Liver (tissue), 7 donors: ENCODE measurements at regions not wholly inside any gene's neighbourhood (a gene's known extent, or its start where the extent isn't known, plus 50 kb on each side); places are given as distances from the start of the nearest gene placed in this dataset.

Experiments used
- DNase-seq: peaks from one replicate; pipeline ENCODE4 v3.0.0-alpha.2; 2017; ENCODE audit warnings: low spot score
- H3K27ac ChIP-seq, 2 donors: one replicate each; pipeline ENCODE4 v1.7.0; 2013; ENCODE audit warnings: inconsistent platforms in 2 of 2, low read length in 2 of 2, control low read depth in 1 of 2, low read depth in 1 of 2, mild to moderate bottlenecking in 1 of 2
- H3K27me3 ChIP-seq, 4 donors: one replicate each; pipeline versions ENCODE4 v1.6.1 to v1.7.0; 2013; ENCODE audit warnings: low read length in 3 of 4, inconsistent platforms in 1 of 4, mild to moderate bottlenecking in 1 of 4, moderate library complexity in 1 of 4; ENCODE audit not compliant: control insufficient read depth in 4 of 4, insufficient read depth in 4 of 4
- H3K36me3 ChIP-seq, 4 donors: one replicate each; pipeline versions ENCODE4 v1.6.1 to v1.7.0; 2013; ENCODE audit warnings: low read length in 3 of 4, mild to moderate bottlenecking in 3 of 4, low read depth in 1 of 4, moderate library complexity in 1 of 4; ENCODE audit not compliant: control insufficient read depth in 4 of 4, insufficient read depth in 3 of 4
- H3K4me1 ChIP-seq, 4 donors: one replicate each; pipeline versions ENCODE4 v1.6.1 to v1.7.0; 2013; ENCODE audit warnings: low read length in 3 of 4, mild to moderate bottlenecking in 3 of 4, moderate library complexity in 1 of 4; ENCODE audit not compliant: control insufficient read depth in 4 of 4, insufficient read depth in 4 of 4
- H3K4me3 ChIP-seq, 3 donors: one replicate each; pipeline versions ENCODE4 v1.6.1 to v1.7.0; 2013; ENCODE audit warnings: low read length in 3 of 3, control low read depth in 1 of 3, low read depth in 1 of 3, mild to moderate bottlenecking in 1 of 3
- H3K9ac ChIP-seq, 2 donors: one replicate each; pipeline ENCODE4 v1.7.0; 2013; ENCODE audit warnings: low read length in 2 of 2, mild to moderate bottlenecking in 2 of 2, moderate library complexity in 2 of 2, control low read depth in 1 of 2, low read depth in 1 of 2
- H3K9me3 ChIP-seq, 4 donors: one replicate each; pipeline versions ENCODE4 v1.6.1 to v1.7.0; 2013; ENCODE audit warnings: low read length in 3 of 4; ENCODE audit not compliant: control insufficient read depth in 4 of 4
- EGR1 ChIP-seq, 2 donors: IDR thresholded peaks; 2 replicates each; pipeline ENCODE4 v1.6.1; 2016 to 2018; ENCODE audit warnings: antibody characterized with exemption in 2 of 2, low read depth in 2 of 2
- FOXA1 ChIP-seq: IDR thresholded peaks from 2 replicates; pipeline ENCODE4 v1.6.1; 2016; ENCODE audit warnings: antibody characterized with exemption
- FOXA2 ChIP-seq: IDR thresholded peaks from 2 replicates; pipeline ENCODE4 v1.6.1; 2016; ENCODE audit warnings: antibody characterized with exemption
- HNF4A ChIP-seq, 2 donors: conservative IDR thresholded peaks; 2 replicates each; pipeline ENCODE4 v1.6.1; 2016; ENCODE audit warnings: antibody characterized with exemption in 2 of 2, mild to moderate bottlenecking in 2 of 2
- HNF4G ChIP-seq: IDR thresholded peaks from 2 replicates; pipeline ENCODE4 v1.6.1; 2016; ENCODE audit warnings: antibody characterized with exemption
- JUND ChIP-seq, 2 donors: IDR thresholded peaks; 2 replicates each; pipeline ENCODE4 v1.6.1; 2016; ENCODE audit warnings: antibody characterized with exemption in 2 of 2
- NR2F2 ChIP-seq: IDR thresholded peaks from 2 replicates; pipeline ENCODE4 v1.6.1; 2016; ENCODE audit warnings: antibody characterized with exemption
- RAD21 ChIP-seq, 2 donors: IDR thresholded peaks; 2 replicates each; pipeline ENCODE4 v1.6.1; 2016; ENCODE audit warnings: antibody characterized with exemption in 2 of 2, mild to moderate bottlenecking in 2 of 2
- RXRA ChIP-seq, 2 donors: IDR thresholded peaks; 2 replicates each; pipeline ENCODE4 v1.6.1; 2017 to 2018; ENCODE audit warnings: antibody characterized with exemption in 2 of 2, mild to moderate bottlenecking in 1 of 2
- TAF1 ChIP-seq: conservative IDR thresholded peaks from 2 replicates; pipeline ENCODE4 v1.6.1; 2016; ENCODE audit warnings: antibody characterized with exemption, mild to moderate bottlenecking
- YY1 ChIP-seq: IDR thresholded peaks from 2 replicates; pipeline ENCODE4 v1.6.1; 2016; ENCODE audit warnings: antibody characterized with exemption, mild to moderate bottlenecking
- WGBS: extraction: QIAGEN DNeasy Blood & Tissue Kit; methylation state at CpG from one replicate; pipeline ENCODE4 v1.1.7; 2013; 5-methylcytosine and 5-hydroxymethylcytosine counted together
- TF ChIP-seq, protein P1 (sequence below): IDR thresholded peaks from 2 replicates; pipeline ENCODE4 v1.6.1; 2016; ENCODE audit warnings: antibody characterized with exemption, mild to moderate bottlenecking
- TF ChIP-seq, protein P2 (sequence below): IDR thresholded peaks from 2 replicates; pipeline ENCODE4 v1.6.1; 2016; ENCODE audit warnings: antibody characterized with exemption
- TF ChIP-seq, protein P3 (sequence below): IDR thresholded peaks from 2 replicates; pipeline ENCODE4 v1.6.1; 2016; ENCODE audit warnings: antibody characterized with exemption
- TF ChIP-seq, protein P4 (sequence below): IDR thresholded peaks from 2 replicates; pipeline ENCODE4 v1.6.1; 2016; ENCODE audit warnings: antibody characterized with exemption
- donor health status: healthy.
- donor health status: healthy.
- donor health status: healthy.
- donor health status: healthy.

DNA sequence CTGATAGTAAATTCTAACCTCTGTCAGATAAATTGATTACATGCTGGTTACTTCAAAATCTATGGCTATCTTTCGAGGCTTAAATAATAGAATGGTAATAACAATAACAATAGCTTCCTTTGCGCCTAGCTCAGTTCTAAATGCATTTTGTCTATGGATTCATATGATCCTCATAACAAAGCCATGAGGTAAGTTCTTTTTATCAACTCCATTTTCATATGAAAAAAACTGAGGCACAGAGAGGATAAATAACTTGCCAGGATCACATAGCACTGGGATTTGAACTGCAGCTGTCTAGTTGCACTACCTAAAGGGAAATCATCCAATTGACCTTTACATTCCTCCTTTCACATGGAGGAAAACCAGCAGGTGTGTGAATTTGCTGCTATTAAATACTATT lies 108.6 kb upstream of the ARX start:
- TF ChIP-seq RXRA (IDR thresholded peaks at IDR 0.05): no peak
- TF ChIP-seq JUND (IDR thresholded peaks at IDR 0.05): no peak
- no peak for TF ChIP-seq FOXA1
- no peak for TF ChIP-seq EGR1 (IDR thresholded peaks at IDR 0.05; ENCODE audit: low read depth in 2 of 2)
- TF ChIP-seq FOXA2: no peak
- no peak for TF ChIP-seq RAD21 (IDR thresholded peaks at IDR 0.05)
- TF ChIP-seq, protein P1, sequence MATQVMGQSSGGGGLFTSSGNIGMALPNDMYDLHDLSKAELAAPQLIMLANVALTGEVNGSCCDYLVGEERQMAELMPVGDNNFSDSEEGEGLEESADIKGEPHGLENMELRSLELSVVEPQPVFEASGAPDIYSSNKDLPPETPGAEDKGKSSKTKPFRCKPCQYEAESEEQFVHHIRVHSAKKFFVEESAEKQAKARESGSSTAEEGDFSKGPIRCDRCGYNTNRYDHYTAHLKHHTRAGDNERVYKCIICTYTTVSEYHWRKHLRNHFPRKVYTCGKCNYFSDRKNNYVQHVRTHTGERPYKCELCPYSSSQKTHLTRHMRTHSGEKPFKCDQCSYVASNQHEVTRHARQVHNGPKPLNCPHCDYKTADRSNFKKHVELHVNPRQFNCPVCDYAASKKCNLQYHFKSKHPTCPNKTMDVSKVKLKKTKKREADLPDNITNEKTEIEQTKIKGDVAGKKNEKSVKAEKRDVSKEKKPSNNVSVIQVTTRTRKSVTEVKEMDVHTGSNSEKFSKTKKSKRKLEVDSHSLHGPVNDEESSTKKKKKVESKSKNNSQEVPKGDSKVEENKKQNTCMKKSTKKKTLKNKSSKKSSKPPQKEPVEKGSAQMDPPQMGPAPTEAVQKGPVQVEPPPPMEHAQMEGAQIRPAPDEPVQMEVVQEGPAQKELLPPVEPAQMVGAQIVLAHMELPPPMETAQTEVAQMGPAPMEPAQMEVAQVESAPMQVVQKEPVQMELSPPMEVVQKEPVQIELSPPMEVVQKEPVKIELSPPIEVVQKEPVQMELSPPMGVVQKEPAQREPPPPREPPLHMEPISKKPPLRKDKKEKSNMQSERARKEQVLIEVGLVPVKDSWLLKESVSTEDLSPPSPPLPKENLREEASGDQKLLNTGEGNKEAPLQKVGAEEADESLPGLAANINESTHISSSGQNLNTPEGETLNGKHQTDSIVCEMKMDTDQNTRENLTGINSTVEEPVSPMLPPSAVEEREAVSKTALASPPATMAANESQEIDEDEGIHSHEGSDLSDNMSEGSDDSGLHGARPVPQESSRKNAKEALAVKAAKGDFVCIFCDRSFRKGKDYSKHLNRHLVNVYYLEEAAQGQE: no peak
- no peak for TF ChIP-seq YY1
- TF ChIP-seq, protein P2, sequence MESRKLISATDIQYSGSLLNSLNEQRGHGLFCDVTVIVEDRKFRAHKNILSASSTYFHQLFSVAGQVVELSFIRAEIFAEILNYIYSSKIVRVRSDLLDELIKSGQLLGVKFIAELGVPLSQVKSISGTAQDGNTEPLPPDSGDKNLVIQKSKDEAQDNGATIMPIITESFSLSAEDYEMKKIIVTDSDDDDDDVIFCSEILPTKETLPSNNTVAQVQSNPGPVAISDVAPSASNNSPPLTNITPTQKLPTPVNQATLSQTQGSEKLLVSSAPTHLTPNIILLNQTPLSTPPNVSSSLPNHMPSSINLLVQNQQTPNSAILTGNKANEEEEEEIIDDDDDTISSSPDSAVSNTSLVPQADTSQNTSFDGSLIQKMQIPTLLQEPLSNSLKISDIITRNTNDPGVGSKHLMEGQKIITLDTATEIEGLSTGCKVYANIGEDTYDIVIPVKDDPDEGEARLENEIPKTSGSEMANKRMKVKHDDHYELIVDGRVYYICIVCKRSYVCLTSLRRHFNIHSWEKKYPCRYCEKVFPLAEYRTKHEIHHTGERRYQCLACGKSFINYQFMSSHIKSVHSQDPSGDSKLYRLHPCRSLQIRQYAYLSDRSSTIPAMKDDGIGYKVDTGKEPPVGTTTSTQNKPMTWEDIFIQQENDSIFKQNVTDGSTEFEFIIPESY: no peak
- TF ChIP-seq, protein P3, sequence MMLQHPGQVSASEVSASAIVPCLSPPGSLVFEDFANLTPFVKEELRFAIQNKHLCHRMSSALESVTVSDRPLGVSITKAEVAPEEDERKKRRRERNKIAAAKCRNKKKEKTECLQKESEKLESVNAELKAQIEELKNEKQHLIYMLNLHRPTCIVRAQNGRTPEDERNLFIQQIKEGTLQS: no peak
- TF ChIP-seq, protein P4, sequence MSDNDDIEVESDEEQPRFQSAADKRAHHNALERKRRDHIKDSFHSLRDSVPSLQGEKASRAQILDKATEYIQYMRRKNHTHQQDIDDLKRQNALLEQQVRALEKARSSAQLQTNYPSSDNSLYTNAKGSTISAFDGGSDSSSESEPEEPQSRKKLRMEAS: no peak
- no peak for TF ChIP-seq NR2F2
- no peak for DNase-seq

DNA sequence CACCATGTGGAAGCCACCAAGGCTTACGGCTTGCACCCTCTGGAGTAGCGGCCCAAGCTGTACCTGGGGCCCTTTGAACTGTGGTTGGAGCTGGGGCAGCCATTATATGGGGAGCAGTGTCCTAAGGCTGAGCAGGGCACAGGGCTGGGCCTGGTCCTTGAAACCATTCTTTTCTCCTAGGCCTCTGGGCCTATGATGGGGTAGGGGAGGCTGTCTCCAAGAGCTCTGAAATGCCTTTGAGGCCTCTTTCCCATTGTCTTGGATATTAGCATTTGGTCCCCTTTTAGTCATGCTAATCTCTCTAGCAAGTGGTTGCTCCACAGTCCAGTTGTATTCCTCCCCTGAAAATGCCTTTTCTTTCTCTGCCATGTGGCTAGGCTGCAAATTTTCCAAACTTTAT lies 96.4 kb upstream of the ARX start:
- TF ChIP-seq RAD21 (IDR thresholded peaks at IDR 0.05): no peak
- TF ChIP-seq EGR1 (IDR thresholded peaks at IDR 0.05; ENCODE audit: low read depth in 2 of 2): no peak
- TF ChIP-seq FOXA2: no peak
- TF ChIP-seq HNF4A (conservative IDR thresholded peaks at IDR 0.05): no peak
- TF ChIP-seq, protein P1: no peak
- TF ChIP-seq RXRA (IDR thresholded peaks at IDR 0.05): no peak
- TF ChIP-seq TAF1: no peak
- TF ChIP-seq FOXA1: no peak
- no peak for TF ChIP-seq YY1
- no peak for TF ChIP-seq HNF4G
- TF ChIP-seq JUND (IDR thresholded peaks at IDR 0.05): no peak
- TF ChIP-seq, protein P4: no peak
- TF ChIP-seq, protein P2: no peak
- no peak for TF ChIP-seq NR2F2
- H3K27ac ChIP-seq: no peak overlapping the region
- H3K4me1 ChIP-seq: no peaks in the 10 kb centered on the region
- 100% methylated on average over 2 of the region's 2 CpGs for WGBS
- no peak overlapping the region for H3K4me3 ChIP-seq
- H3K36me3 ChIP-seq: no peaks in the 10 kb centered on the region
- DNase-seq: no peak
- H3K9ac ChIP-seq: no peak overlapping the region
- H3K27me3 ChIP-seq: no peaks in the 10 kb centered on the region
- no peaks in the 10 kb centered on the region for H3K9me3 ChIP-seq

More for the DNA sequence above, 108.6 kb upstream of the ARX start:
- Histone ChIP-seq H3K4me3 (no peak overlapping the region), H3K27ac (no peak overlapping the region), H3K4me1 (no peaks in the 10 kb centered on the region), H3K27me3 (no peaks in the 10 kb centered on the region), H3K9me3 (peaks cover 0 to 3% (median under 1%) of the 10 kb centered on the region in 4 donors), H3K9ac (no peak overlapping the region), H3K36me3 (no peaks in the 10 kb centered on the region)
- 97% methylated on average over 2 of the region's 2 CpGs for WGBS
